H9 (cell line): ENCODE measurements at regions not wholly inside any gene's neighbourhood (a gene's known extent, or its start where the extent isn't known, plus 50 kb on each side); places are given as distances from the start of the nearest gene placed in this dataset.

ENCODE experiments used
- DNase-seq: peaks from one replicate; pipeline ENCODE4 v3.0.0-alpha.2; 2017
- H2AFZ ChIP-seq: one replicate; pipeline ENCODE4 v1.6.1; 2013; ENCODE audit warnings: mild to moderate bottlenecking, low read length, control low read depth, moderate library complexity
- H2AK5ac ChIP-seq: 2 replicates; pipeline ENCODE4 v1.6.1; 2013; ENCODE audit warnings: low read length, control low read depth, mixed read lengths; ENCODE audit not compliant: insufficient read length
- H2BK120ac ChIP-seq: one replicate; pipeline ENCODE4 v1.6.1; 2013; ENCODE audit warnings: low read depth, mild to moderate bottlenecking, low read length, control low read depth, inconsistent platforms; ENCODE audit not compliant: poor library complexity, severe bottlenecking
- H2BK12ac ChIP-seq: 2 replicates; pipeline ENCODE4 v1.6.1; 2013; ENCODE audit warnings: low read length, control low read depth, mixed read lengths, low read depth; ENCODE audit not compliant: insufficient read length
- H2BK15ac ChIP-seq: 2 replicates; pipeline ENCODE4 v1.6.1; 2013; ENCODE audit warnings: low read depth, low read length, control low read depth
- H2BK20ac ChIP-seq: one replicate; pipeline ENCODE4 v1.6.1; 2013; ENCODE audit warnings: low read depth, mild to moderate bottlenecking, low read length, control low read depth, inconsistent platforms; ENCODE audit not compliant: poor library complexity, severe bottlenecking
- H2BK5ac ChIP-seq: 2 replicates; pipeline ENCODE4 v1.6.1; 2013; ENCODE audit warnings: low read length, control low read depth, mixed read lengths; ENCODE audit not compliant: insufficient read length
- H3K14ac ChIP-seq: 2 replicates; pipeline ENCODE4 v1.6.1; 2013; ENCODE audit warnings: low read length, control low read depth; ENCODE audit not compliant: insufficient read depth
- H3K18ac ChIP-seq: 2 replicates; pipeline ENCODE4 v1.6.1; 2013; ENCODE audit warnings: low read depth, mild to moderate bottlenecking, mixed read lengths, low read length, control low read depth; ENCODE audit not compliant: insufficient read length
- H3K23ac ChIP-seq: 2 replicates; pipeline ENCODE4 v1.6.1; 2013; ENCODE audit warnings: low read length, control low read depth, mixed read lengths, low read depth; ENCODE audit not compliant: insufficient read length
- H3K23me2 ChIP-seq: 2 replicates; pipeline ENCODE4 v1.6.1; 2013; ENCODE audit warnings: low read depth, mild to moderate bottlenecking, mixed read lengths, low read length, control low read depth; ENCODE audit not compliant: insufficient read length, poor library complexity, severe bottlenecking
- H3K27ac ChIP-seq: 2 replicates; pipeline ENCODE4 v1.5.1; 2013; ENCODE audit warnings: low read length, control low read depth, mixed read lengths, low read depth; ENCODE audit not compliant: insufficient read length
- H3K27me3 ChIP-seq: 2 replicates; pipeline ENCODE4 v1.6.1; 2013; ENCODE audit warnings: low read length, control low read depth, inconsistent platforms; ENCODE audit not compliant: insufficient read depth
- H3K4ac ChIP-seq: 2 replicates; pipeline ENCODE4 v1.6.1; 2013; ENCODE audit warnings: low read depth, mild to moderate bottlenecking, control low read depth, inconsistent platforms, low read length, moderate library complexity
- H3K4me1 ChIP-seq: 2 replicates; pipeline ENCODE4 v1.6.1; 2013; ENCODE audit warnings: low read length, control low read depth, inconsistent platforms; ENCODE audit not compliant: insufficient read depth
- H3K4me2 ChIP-seq: 2 replicates; pipeline ENCODE4 v1.6.1; 2013; ENCODE audit warnings: low read length, control low read depth, mixed read lengths; ENCODE audit not compliant: insufficient read length, insufficient read depth
- H3K56ac ChIP-seq: 2 replicates; pipeline ENCODE4 v1.6.1; 2013; ENCODE audit warnings: low read depth, mild to moderate bottlenecking, mixed read lengths, low read length, control low read depth; ENCODE audit not compliant: insufficient read length
- H3K79me1 ChIP-seq: 2 replicates; pipeline ENCODE4 v1.6.1; 2013; ENCODE audit warnings: low read depth, mild to moderate bottlenecking, moderate library complexity, low read length, control low read depth, inconsistent platforms; ENCODE audit not compliant: insufficient read depth, poor library complexity, severe bottlenecking
- H3K79me2 ChIP-seq: 2 replicates; pipeline ENCODE4 v1.6.1; 2013; ENCODE audit warnings: low read length, control low read depth, inconsistent platforms; ENCODE audit not compliant: insufficient read depth
- H3K9ac ChIP-seq: 2 replicates; pipeline ENCODE4 v1.6.1; 2013; ENCODE audit warnings: low read length, control low read depth, mixed read lengths; ENCODE audit not compliant: insufficient read length; ENCODE audit errors: extremely low read depth
- H3K9me3 ChIP-seq: one replicate; pipeline ENCODE4 v1.6.1; 2013; ENCODE audit warnings: low read depth, low read length, inconsistent platforms; ENCODE audit not compliant: control insufficient read depth
- H3T11ph ChIP-seq: one replicate; pipeline ENCODE4 v1.6.1; 2013; ENCODE audit warnings: mild to moderate bottlenecking, low read length, control low read depth, inconsistent platforms
- H4K20me1 ChIP-seq: one replicate; pipeline ENCODE4 v1.6.1; 2013; ENCODE audit not compliant: control insufficient read depth, insufficient read length, insufficient read depth
- H4K5ac ChIP-seq: 2 replicates; pipeline ENCODE4 v1.6.1; 2013; ENCODE audit warnings: low read depth, mild to moderate bottlenecking, mixed read lengths, low read length, control low read depth; ENCODE audit not compliant: insufficient read length
- H4K8ac ChIP-seq: replicated peaks from 2 replicates; pipeline ENCODE4 v1.6.1; 2013; ENCODE audit warnings: low read length, control low read depth, mixed read lengths, low read depth; ENCODE audit not compliant: insufficient read length
- H4K91ac ChIP-seq: 2 replicates; pipeline ENCODE4 v1.6.1; 2013; ENCODE audit warnings: low read depth, mild to moderate bottlenecking, moderate library complexity, mixed read lengths, low read length, control low read depth; ENCODE audit not compliant: insufficient read length
- H3K27ac Mint-ChIP-seq, 3 experiments: 2 replicates in 2 of 3; 3 replicates in 1 of 3; pipeline ENCODE4 v1.8.0; 2020 to 2021; ENCODE audit warnings: mixed read lengths in 3 of 3, mild to moderate bottlenecking in 1 of 3, moderate library complexity in 1 of 3
- H3K27me3 Mint-ChIP-seq: 2 replicates; pipeline ENCODE4 v1.8.0; 2021; ENCODE audit warnings: low read depth, mild to moderate bottlenecking, moderate library complexity, mixed read lengths
- H3K36me3 Mint-ChIP-seq, 3 experiments: 2 replicates in 2 of 3; 3 replicates in 1 of 3; pipeline ENCODE4 v1.8.0; 2020 to 2021; ENCODE audit warnings: low read depth in 3 of 3, mixed read lengths in 3 of 3; ENCODE audit not compliant: insufficient read depth in 1 of 3
- H3K4me1 Mint-ChIP-seq, 2 experiments: 2 replicates each; pipeline ENCODE4 v1.8.0; 2020; ENCODE audit warnings: mixed read lengths in 2 of 2
- H3K4me3 Mint-ChIP-seq, 2 experiments: 2 replicates in 1 of 2; 3 replicates in 1 of 2; pipeline ENCODE4 v1.8.0; 2020 to 2021; ENCODE audit warnings: mild to moderate bottlenecking in 2 of 2, mixed read lengths in 2 of 2, moderate library complexity in 1 of 2
- H3K9me3 Mint-ChIP-seq, 2 experiments: 2 replicates in 1 of 2; 3 replicates in 1 of 2; pipeline ENCODE4 v1.8.0; 2020; ENCODE audit warnings: mild to moderate bottlenecking in 2 of 2, mixed read lengths in 2 of 2, moderate library complexity in 1 of 2
- WGBS: extraction: QIAGEN DNeasy Blood & Tissue Kit; methylation state at CpG from one replicate; pipeline ENCODE4 v1.1.7; 2013; ENCODE audit warnings: missing lambda C conversion rate, low lambda C conversion rate, mixed read lengths; ENCODE audit not compliant: insufficient read length; ENCODE audit errors: extremely low coverage; 5-methylcytosine and 5-hydroxymethylcytosine counted together
- TF ChIP-seq, protein P1 (sequence below): fragments of 200-600 bp; sonication (generic); conservative IDR thresholded peaks from 3 replicates; pipeline ENCODE4 v1.8.0; 2021; ENCODE audit warnings: antibody characterized with exemption, mild to moderate bottlenecking

- Histone ChIP-seq H3K27me3 (no peaks in the 10 kb centered on the region), H3K18ac (no peak overlapping the region), H4K5ac (no peak overlapping the region), H3K4ac (no peak overlapping the region), H2AK5ac (no peak overlapping the region), H2BK15ac (no peak overlapping the region), H3K56ac (no peak overlapping the region), H2BK12ac (no peak overlapping the region), H4K20me1 (no peaks in the 10 kb centered on the region), H3K4me1 (no peaks in the 10 kb centered on the region), H3T11ph (no peak overlapping the region), H3K23ac (no peak overlapping the region), H3K79me1 (no peaks in the 10 kb centered on the region), H3K23me2 (no peaks in the 10 kb centered on the region), H3K14ac (no peak overlapping the region), H2BK120ac (no peak overlapping the region), H3K4me2 (no peak overlapping the region), H4K91ac (no peak overlapping the region), H3K9ac (no peak overlapping the region), H2AFZ (no peak overlapping the region), H3K9me3 (no peaks in the 10 kb centered on the region), H2BK20ac (no peak overlapping the region), H3K79me2 (no peaks in the 10 kb centered on the region), H4K8ac (no peak overlapping the region), H2BK5ac (no peak overlapping the region), H3K27ac (no peak overlapping the region)
- Mint-ChIP-seq H3K27me3 (no peaks in the 10 kb centered on the region; the same call in 1 of the 2 replicates), H3K9me3 (peaks cover 0 to 5% of the 10 kb centered on the region in 2 experiments; a peak in 2 of 5 replicates), H3K27ac (no peak overlapping the region), H3K4me3 (no peak overlapping the region), H3K4me1 (no peaks in the 10 kb centered on the region), H3K36me3 (no peaks in the 10 kb centered on the region)
- no CpG with 5 or more reads among the region's 3 CpGs for WGBS
- no peak for DNase-seq
- TF ChIP-seq, protein P1, sequence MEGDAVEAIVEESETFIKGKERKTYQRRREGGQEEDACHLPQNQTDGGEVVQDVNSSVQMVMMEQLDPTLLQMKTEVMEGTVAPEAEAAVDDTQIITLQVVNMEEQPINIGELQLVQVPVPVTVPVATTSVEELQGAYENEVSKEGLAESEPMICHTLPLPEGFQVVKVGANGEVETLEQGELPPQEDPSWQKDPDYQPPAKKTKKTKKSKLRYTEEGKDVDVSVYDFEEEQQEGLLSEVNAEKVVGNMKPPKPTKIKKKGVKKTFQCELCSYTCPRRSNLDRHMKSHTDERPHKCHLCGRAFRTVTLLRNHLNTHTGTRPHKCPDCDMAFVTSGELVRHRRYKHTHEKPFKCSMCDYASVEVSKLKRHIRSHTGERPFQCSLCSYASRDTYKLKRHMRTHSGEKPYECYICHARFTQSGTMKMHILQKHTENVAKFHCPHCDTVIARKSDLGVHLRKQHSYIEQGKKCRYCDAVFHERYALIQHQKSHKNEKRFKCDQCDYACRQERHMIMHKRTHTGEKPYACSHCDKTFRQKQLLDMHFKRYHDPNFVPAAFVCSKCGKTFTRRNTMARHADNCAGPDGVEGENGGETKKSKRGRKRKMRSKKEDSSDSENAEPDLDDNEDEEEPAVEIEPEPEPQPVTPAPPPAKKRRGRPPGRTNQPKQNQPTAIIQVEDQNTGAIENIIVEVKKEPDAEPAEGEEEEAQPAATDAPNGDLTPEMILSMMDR, result no peak
Measured at GRCh38 chr6:20302168-20302567, 89.9 kb upstream of the MBOAT1 start.
